ENCODE measurements at regions not wholly inside any gene's neighbourhood (a gene's known extent, or its start where the extent isn't known, plus 50 kb on each side); places are given as distances from the start of the nearest gene placed in this dataset.

- peaks cover 12% of the 10 kb centered on the region; the same call in 1 of the 2 replicates for H3K4me1 ChIP-seq (ENCODE audit: insufficient read depth, low read length)
Observed at GRCh38 chr19:30222428-30222873, 149.7 kb upstream of the ZNF536 start.

DNA sequence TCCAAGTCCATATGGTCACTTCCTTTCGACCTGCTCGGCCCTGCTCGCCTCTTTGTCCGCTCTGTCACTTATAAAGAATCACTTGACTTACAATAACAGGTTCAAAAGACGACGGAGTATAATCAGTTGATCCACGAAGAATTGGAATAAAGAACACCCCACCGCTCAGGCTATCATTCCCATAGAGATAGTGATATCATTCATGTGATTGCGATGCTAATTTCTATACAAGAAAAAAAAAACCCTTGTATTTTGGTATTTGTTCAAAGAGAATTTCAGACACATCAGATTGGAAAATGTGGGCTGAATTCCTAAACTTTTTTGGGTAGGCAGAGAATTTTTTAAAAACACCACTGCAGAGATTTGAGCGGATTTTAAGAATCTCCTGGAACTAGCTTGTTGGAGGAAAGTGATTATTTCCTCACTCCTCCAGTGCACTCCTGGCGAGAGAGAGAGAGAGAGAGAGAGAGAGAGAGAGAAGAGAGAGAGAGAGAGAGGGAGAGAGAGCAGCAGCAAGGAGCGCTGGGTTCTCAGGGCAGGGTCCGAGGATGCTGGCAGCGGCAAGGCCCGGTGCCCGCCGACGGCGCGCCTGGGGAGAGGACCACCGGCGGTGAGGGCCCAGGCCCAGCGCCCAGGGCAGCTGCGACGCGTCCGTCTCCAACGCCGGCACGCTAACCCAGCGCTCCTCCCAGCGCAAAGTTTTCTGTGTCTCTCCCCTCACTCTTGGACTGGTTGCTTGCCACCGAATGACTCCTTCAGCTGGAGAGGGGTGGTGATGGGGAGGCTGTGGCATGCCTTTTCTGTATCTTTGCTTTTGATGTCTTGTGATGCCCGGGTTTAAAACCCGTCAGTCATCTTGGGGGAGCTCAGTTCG is 149.0 kb upstream of the ZNF536 start:
- no peaks in the 10 kb centered on the region for H3K36me3 ChIP-seq (ENCODE audit: insufficient read depth, low read depth, low read length)
- H3K4me3 ChIP-seq (ENCODE audit: low read length), result peak overlapping the region; percentile 23; the same call in 1 of the 2 replicates
- H3K4me1 ChIP-seq (ENCODE audit: insufficient read depth, low read length), result peaks cover 12% of the 10 kb centered on the region; the same call in 1 of the 2 replicates
- no peak overlapping the region for H3K9ac ChIP-seq (ENCODE audit: low read depth, low read length)
- no peak overlapping the region for H3K27ac ChIP-seq (ENCODE audit: low read length)
- peaks cover 82% of the 10 kb centered on the region for H3K27me3 ChIP-seq (ENCODE audit: insufficient read depth, low read length)
- no peaks in the 10 kb centered on the region for H3K9me3 ChIP-seq (ENCODE audit: insufficient read depth, low read depth, low read length)

More at GRCh38 chr19:30222428-30222873, 149.7 kb upstream of the ZNF536 start:
- Histone ChIP-seq H3K27me3 (ENCODE audit: insufficient read depth, low read length) (peaks cover 75% of the 10 kb centered on the region), H3K9me3 (ENCODE audit: insufficient read depth, low read depth, low read length) (no peaks in the 10 kb centered on the region), H3K27ac (ENCODE audit: low read length) (no peak overlapping the region), H3K9ac (ENCODE audit: low read depth, low read length) (no peak overlapping the region), H3K36me3 (ENCODE audit: insufficient read depth, low read depth, low read length) (no peaks in the 10 kb centered on the region), H3K4me3 (ENCODE audit: low read length) (peak overlapping the region; percentile 23; the same call in 1 of the 2 replicates)

GRCh38 chr19:30223866-30224688 is 148.1 kb upstream of the ZNF536 start:
- H3K4me3 ChIP-seq (ENCODE audit: low read length), result peak overlapping the region; percentile 56; the same call in 1 of the 2 replicates

GRCh38 chr19:30224689-30225606 is 147.2 kb upstream of the ZNF536 start:
- Histone ChIP-seq H3K9me3 (ENCODE audit: insufficient read depth, low read depth, low read length) (no peaks in the 10 kb centered on the region), H3K4me3 (ENCODE audit: low read length) (peak overlapping the region; percentile 56; the same call in 1 of the 2 replicates), H3K27me3 (ENCODE audit: insufficient read depth, low read length) (peaks cover 98% of the 10 kb centered on the region), H3K4me1 (ENCODE audit: insufficient read depth, low read length) (peaks cover 16% of the 10 kb centered on the region; the same call in 1 of the 2 replicates), H3K36me3 (ENCODE audit: insufficient read depth, low read depth, low read length) (no peaks in the 10 kb centered on the region), H3K9ac (ENCODE audit: low read depth, low read length) (no peak overlapping the region), H3K27ac (ENCODE audit: low read length) (no peak overlapping the region)

More at GRCh38 chr19:30223866-30224688, 148.1 kb upstream of the ZNF536 start:
- peaks cover 12% of the 10 kb centered on the region; the same call in 1 of the 2 replicates for H3K4me1 ChIP-seq (ENCODE audit: insufficient read depth, low read length)
- peaks cover 91% of the 10 kb centered on the region for H3K27me3 ChIP-seq (ENCODE audit: insufficient read depth, low read length)
- H3K9ac ChIP-seq (ENCODE audit: low read depth, low read length), result no peak overlapping the region
- H3K9me3 ChIP-seq (ENCODE audit: insufficient read depth, low read depth, low read length), result no peaks in the 10 kb centered on the region
- no peaks in the 10 kb centered on the region for H3K36me3 ChIP-seq (ENCODE audit: insufficient read depth, low read depth, low read length)
- H3K27ac ChIP-seq (ENCODE audit: low read length), result no peak overlapping the region

- H3K4me1 ChIP-seq (ENCODE audit: insufficient read depth, low read length), result peaks cover 17% of the 10 kb centered on the region; the same call in 1 of the 2 replicates
- H3K27ac ChIP-seq (ENCODE audit: low read length), result no peak overlapping the region
- H3K9me3 ChIP-seq (ENCODE audit: insufficient read depth, low read depth, low read length), result no peaks in the 10 kb centered on the region
- peak overlapping the region; percentile 58; the same call in 1 of the 2 replicates for H3K4me3 ChIP-seq (ENCODE audit: low read length)
- H3K9ac ChIP-seq (ENCODE audit: low read depth, low read length), result no peak overlapping the region
- H3K27me3 ChIP-seq (ENCODE audit: insufficient read depth, low read length), result peaks cover 98% of the 10 kb centered on the region
- no peaks in the 10 kb centered on the region for H3K36me3 ChIP-seq (ENCODE audit: insufficient read depth, low read depth, low read length)
Observed at GRCh38 chr19:30225676-30226463, 146.3 kb upstream of the ZNF536 start.

GRCh38 chr19:30226464-30227011 is 145.6 kb upstream of the ZNF536 start:
- no peak overlapping the region for H3K27ac ChIP-seq (ENCODE audit: low read length)
- no peaks in the 10 kb centered on the region for H3K36me3 ChIP-seq (ENCODE audit: insufficient read depth, low read depth, low read length)
- peak overlapping the region; percentile 58; the same call in 1 of the 2 replicates for H3K4me3 ChIP-seq (ENCODE audit: low read length)
- H3K27me3 ChIP-seq (ENCODE audit: insufficient read depth, low read length), result peaks cover 99% of the 10 kb centered on the region
- H3K4me1 ChIP-seq (ENCODE audit: insufficient read depth, low read length), result peaks cover 17% of the 10 kb centered on the region; the same call in 1 of the 2 replicates
- H3K9me3 ChIP-seq (ENCODE audit: insufficient read depth, low read depth, low read length), result no peaks in the 10 kb centered on the region
- no peak overlapping the region for H3K9ac ChIP-seq (ENCODE audit: low read depth, low read length)

- Histone ChIP-seq H3K4me1 (ENCODE audit: insufficient read depth, low read length) (peaks cover 17% of the 10 kb centered on the region; the same call in 1 of the 2 replicates), H3K27me3 (ENCODE audit: insufficient read depth, low read length) (peaks cover 99% of the 10 kb centered on the region), H3K9ac (ENCODE audit: low read depth, low read length) (no peak overlapping the region), H3K36me3 (ENCODE audit: insufficient read depth, low read depth, low read length) (no peaks in the 10 kb centered on the region), H3K9me3 (ENCODE audit: insufficient read depth, low read depth, low read length) (no peaks in the 10 kb centered on the region), H3K4me3 (ENCODE audit: low read length) (peak overlapping the region; percentile 58; the same call in 1 of the 2 replicates), H3K27ac (ENCODE audit: low read length) (no peak overlapping the region)
Observed at GRCh38 chr19:30227012-30227621, 145.1 kb upstream of the ZNF536 start.

GRCh38 chr19:30227661-30228112 is 144.5 kb upstream of the ZNF536 start:
- Histone ChIP-seq H3K36me3 (ENCODE audit: insufficient read depth, low read depth, low read length) (no peaks in the 10 kb centered on the region), H3K4me1 (ENCODE audit: insufficient read depth, low read length) (peaks cover 17% of the 10 kb centered on the region; the same call in 1 of the 2 replicates), H3K9ac (ENCODE audit: low read depth, low read length) (no peak overlapping the region), H3K27ac (ENCODE audit: low read length) (no peak overlapping the region), H3K27me3 (ENCODE audit: insufficient read depth, low read length) (peaks cover 98% of the 10 kb centered on the region), H3K9me3 (ENCODE audit: insufficient read depth, low read depth, low read length) (no peaks in the 10 kb centered on the region), H3K4me3 (ENCODE audit: low read length) (peak overlapping the region; percentile 80)

DNA sequence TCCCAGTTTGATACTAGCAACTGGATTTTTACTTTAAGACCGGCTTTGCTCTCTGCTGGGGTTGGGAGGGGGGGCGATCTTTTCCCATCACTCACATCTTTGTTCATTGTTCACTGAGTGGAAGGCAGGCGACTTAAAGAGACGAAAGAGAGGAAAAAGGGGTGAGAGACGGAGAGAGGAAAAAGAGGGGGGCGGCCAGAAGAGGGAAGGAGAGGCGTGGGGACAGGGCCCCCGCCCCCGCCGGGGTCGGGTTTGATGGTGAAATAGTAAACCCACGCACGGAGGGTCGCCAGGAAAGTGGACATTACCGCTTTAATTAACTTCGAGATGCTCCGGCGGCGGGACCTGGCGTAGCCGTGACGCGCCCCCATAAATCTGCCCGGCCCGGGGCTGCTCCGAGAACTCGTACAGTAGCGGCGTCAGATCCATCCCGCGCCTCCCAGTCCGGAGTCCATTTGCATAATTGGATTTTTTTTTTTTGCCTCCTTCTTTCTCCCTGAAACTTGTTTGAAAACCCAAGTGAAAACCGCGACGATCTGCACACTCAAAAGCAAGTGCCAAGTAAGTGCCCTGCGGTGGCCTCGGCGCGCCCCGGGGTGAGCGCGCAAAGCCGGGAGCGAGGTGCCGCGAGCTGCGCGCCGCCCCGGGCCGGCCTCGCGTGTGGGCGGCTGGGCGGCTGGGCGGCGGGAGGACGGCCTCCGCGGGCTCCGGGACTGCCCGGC is 143.9 kb upstream of the ZNF536 start:
- peaks cover 93% of the 10 kb centered on the region for H3K27me3 ChIP-seq (ENCODE audit: insufficient read depth, low read length)
- H3K9ac ChIP-seq (ENCODE audit: low read depth, low read length), result no peak overlapping the region
- H3K4me3 ChIP-seq (ENCODE audit: low read length), result peak overlapping the region; percentile 80
- no peaks in the 10 kb centered on the region for H3K36me3 ChIP-seq (ENCODE audit: insufficient read depth, low read depth, low read length)
- no peaks in the 10 kb centered on the region for H3K9me3 ChIP-seq (ENCODE audit: insufficient read depth, low read depth, low read length)
- no peak overlapping the region for H3K27ac ChIP-seq (ENCODE audit: low read length)
- H3K4me1 ChIP-seq (ENCODE audit: insufficient read depth, low read length), result peaks cover 17% of the 10 kb centered on the region; the same call in 1 of the 2 replicates
